OCI-LY1 (cell line): ENCODE measurements at regions not wholly inside any gene's neighbourhood (a gene's known extent, or its start where the extent isn't known, plus 50 kb on each side); places are given as distances from the start of the nearest gene placed in this dataset.

ENCODE experiments used
- H2AFZ ChIP-seq: fragments of 200-600 bp; sonication (generic), shearing (Covaris generic); 2 replicates; pipeline ENCODE4 v1.6.0; 2014; ENCODE audit warnings: antibody characterized with exemption, mild to moderate bottlenecking, low read length
- H3F3A ChIP-seq: fragments of 200-600 bp; sonication (generic), shearing (Covaris generic); 2 replicates; pipeline ENCODE4 v1.6.0; 2014; ENCODE audit warnings: mild to moderate bottlenecking, antibody characterized with exemption, low read length, moderate library complexity; ENCODE audit not compliant: insufficient read depth
- H3K27ac ChIP-seq: fragments of 200-600 bp; sonication (generic); 2 replicates; pipeline ENCODE4 v1.5.1; 2014; ENCODE audit warnings: low read length, mixed run types, mild to moderate bottlenecking, low read depth; ENCODE audit not compliant: poor library complexity, severe bottlenecking
- H3K27me3 ChIP-seq: fragments of 200-600 bp; sonication (generic); 2 replicates; pipeline ENCODE4 v1.6.0; 2014; ENCODE audit warnings: antibody characterized with exemption, mild to moderate bottlenecking, low read length, moderate library complexity; ENCODE audit not compliant: insufficient read depth
- H3K36me3 ChIP-seq: fragments of 200-600 bp; sonication (generic); 2 replicates; pipeline ENCODE4 v1.6.1; 2014; ENCODE audit warnings: mild to moderate bottlenecking, antibody characterized with exemption, low read length, moderate library complexity, mixed read lengths; ENCODE audit not compliant: insufficient read depth
- H3K4me1 ChIP-seq: fragments of 200-600 bp; sonication (generic); 2 replicates; pipeline ENCODE4 v1.5.1; 2014; ENCODE audit warnings: mild to moderate bottlenecking, low read length, moderate library complexity; ENCODE audit not compliant: insufficient read depth, severe bottlenecking
- H3K4me2 ChIP-seq: fragments of 200-600 bp; sonication (generic), shearing (Covaris generic); 2 replicates; pipeline ENCODE4 v1.6.1; 2014; ENCODE audit warnings: low read length
- H3K4me3 ChIP-seq: fragments of 200-600 bp; sonication (generic); 2 replicates; pipeline ENCODE4 v1.5.1; 2014; ENCODE audit warnings: low read length, low read depth, mild to moderate bottlenecking, mixed read lengths; ENCODE audit not compliant: poor library complexity, severe bottlenecking
- H3K79me2 ChIP-seq: fragments of 200-600 bp; shearing (Covaris generic); 2 replicates; pipeline ENCODE4 v1.6.1; 2016; ENCODE audit warnings: mixed run types, low read length, mixed read lengths; ENCODE audit not compliant: insufficient read depth
- H3K9ac ChIP-seq: fragments of 200-600 bp; sonication (generic), shearing (Covaris generic); 2 replicates; pipeline ENCODE4 v1.6.1; 2014; ENCODE audit warnings: mild to moderate bottlenecking, low read length, mixed read lengths
- H3K9me2 ChIP-seq: fragments of 200-600 bp; sonication (generic), shearing (Covaris generic); 2 replicates; pipeline ENCODE4 v1.6.1; 2014; ENCODE audit warnings: low read depth, mild to moderate bottlenecking, low read length, mixed read lengths
- H3K9me3 ChIP-seq: fragments of 200-600 bp; shearing (Covaris generic); 2 replicates; pipeline ENCODE4 v1.6.1; 2014; ENCODE audit warnings: low read length, mixed read lengths
- H4K20me1 ChIP-seq: fragments of 200-600 bp; sonication (generic), shearing (Covaris generic); 2 replicates; pipeline ENCODE4 v1.6.0; 2016; ENCODE audit warnings: mild to moderate bottlenecking, low read length; ENCODE audit not compliant: insufficient read depth
- CTCF ChIP-seq: fragments of 200-600 bp; sonication (generic), shearing (Covaris generic); IDR thresholded peaks from 2 replicates; pipeline ENCODE4 v1.5.1; 2017; ENCODE audit warnings: mild to moderate bottlenecking, antibody characterized with exemption, low read length, moderate library complexity, mixed read lengths
- EZH2 ChIP-seq: fragments of 200-600 bp; sonication (generic), shearing (Covaris generic); IDR thresholded peaks from 2 replicates; pipeline ENCODE4 v1.8.0; 2017; ENCODE audit warnings: borderline replicate concordance, mixed run types, mild to moderate bottlenecking, antibody characterized with exemption, low read length, moderate library complexity, mixed read lengths

- H3K9me2 ChIP-seq = no peaks in the 10 kb centered on the region
- no peaks in the 10 kb centered on the region for H3K9me3 ChIP-seq
- no peak overlapping the region for H2AFZ ChIP-seq
- H3K4me3 ChIP-seq = no peak overlapping the region
- no peaks in the 10 kb centered on the region for H3K79me2 ChIP-seq
- H4K20me1 ChIP-seq = no peaks in the 10 kb centered on the region
- TF ChIP-seq EZH2 (no peak), CTCF (no peak)
- H3K9ac ChIP-seq = no peak overlapping the region
- H3K27me3 ChIP-seq = no peaks in the 10 kb centered on the region
- no peak overlapping the region for H3K4me2 ChIP-seq
- H3K36me3 ChIP-seq = no peaks in the 10 kb centered on the region
- H3F3A ChIP-seq = no peaks in the 10 kb centered on the region
- no peaks in the 10 kb centered on the region for H3K4me1 ChIP-seq
- no peak overlapping the region for H3K27ac ChIP-seq
These were observed 86.7 kb upstream of the PRKAR2B start for GRCh38 chr7:106957766-106958165.

- Histone ChIP-seq H3K79me2 (no peaks in the 10 kb centered on the region), H2AFZ (no peak overlapping the region), H4K20me1 (no peaks in the 10 kb centered on the region), H3K9me3 (no peaks in the 10 kb centered on the region), H3K4me1 (no peaks in the 10 kb centered on the region), H3F3A (no peaks in the 10 kb centered on the region), H3K27me3 (0 out of 2 replicates have a peak, but pooled peaks cover 5% of the 10 kb centered on the region), H3K4me2 (no peak overlapping the region), H3K9ac (no peak overlapping the region), H3K27ac (no peak overlapping the region), H3K36me3 (no peaks in the 10 kb centered on the region), H3K4me3 (no peak overlapping the region), H3K9me2 (no peaks in the 10 kb centered on the region)
- TF ChIP-seq EZH2 = no peak
- peak; percentile 42; the same call in 1 of the 2 replicates for TF ChIP-seq CTCF
These were observed 84.8 kb upstream of the PRKAR2B start for GRCh38 chr7:106959753-106960152.

- no peaks in the 10 kb centered on the region for H3K9me2 ChIP-seq
- no peak overlapping the region for H3K9ac ChIP-seq
- TF ChIP-seq EZH2 (no peak), CTCF (no peak)
- no peaks in the 10 kb centered on the region for H3K9me3 ChIP-seq
- no peak overlapping the region for H3K27ac ChIP-seq
- no peaks in the 10 kb centered on the region for H3F3A ChIP-seq
- H2AFZ ChIP-seq = no peak overlapping the region
- 0 out of 2 replicates have a peak, but pooled peaks cover 5% of the 10 kb centered on the region for H3K27me3 ChIP-seq
- no peaks in the 10 kb centered on the region for H3K79me2 ChIP-seq
- H4K20me1 ChIP-seq = no peaks in the 10 kb centered on the region
- no peak overlapping the region for H3K4me2 ChIP-seq
- H3K36me3 ChIP-seq = no peaks in the 10 kb centered on the region
- H3K4me3 ChIP-seq = no peak overlapping the region
- H3K4me1 ChIP-seq = no peaks in the 10 kb centered on the region
These were observed 81.8 kb upstream of the PRKAR2B start for GRCh38 chr7:106962751-106963150.
